Hepatocyte (in vitro differentiated cells): ENCODE measurements at regions not wholly inside any gene's neighbourhood (a gene's known extent, or its start where the extent isn't known, plus 50 kb on each side); places are given as distances from the start of the nearest gene placed in this dataset.

Experiments
- DNase-seq: peaks from one replicate; pipeline ENCODE4 v3.0.0-alpha.2; 2016; ENCODE audit warnings: low spot score
- H2AFZ ChIP-seq: fragments of 200-600 bp; sonication (generic); 2 replicates; pipeline ENCODE4 v1.6.0; 2016; ENCODE audit warnings: antibody characterized with exemption, mild to moderate bottlenecking
- H3K27ac ChIP-seq: fragments of 200-600 bp; sonication (generic); 2 replicates; pipeline ENCODE4 v1.5.1; 2016; ENCODE audit warnings: mild to moderate bottlenecking
- H3K27me3 ChIP-seq: fragments of 200-600 bp; sonication (generic); 2 replicates; pipeline ENCODE4 v1.6.1; 2016
- H3K36me3 ChIP-seq: fragments of 200-600 bp; sonication (generic); replicated peaks from 2 replicates; pipeline ENCODE4 v1.5.1; 2016; ENCODE audit warnings: low read depth; ENCODE audit not compliant: insufficient read depth
- H3K4me1 ChIP-seq: fragments of 200-600 bp; sonication (generic); 2 replicates; pipeline ENCODE4 v1.5.1; 2016; ENCODE audit warnings: mild to moderate bottlenecking, moderate library complexity; ENCODE audit not compliant: insufficient read depth
- H3K4me2 ChIP-seq: fragments of 200-600 bp; sonication (generic); 2 replicates; pipeline ENCODE4 v1.6.0; 2016
- H3K4me3 ChIP-seq: fragments of 200-600 bp; sonication (generic); 2 replicates; pipeline ENCODE4 v1.5.1; 2016; ENCODE audit warnings: mild to moderate bottlenecking
- H3K79me2 ChIP-seq: fragments of 200-600 bp; sonication (generic); 2 replicates; pipeline ENCODE4 v1.6.0; 2017; ENCODE audit warnings: mild to moderate bottlenecking
- H3K9me2 ChIP-seq: fragments of 200-600 bp; sonication (generic); replicated peaks from 2 replicates; pipeline ENCODE4 v1.6.0; 2017; ENCODE audit warnings: mild to moderate bottlenecking; ENCODE audit not compliant: insufficient read depth
- H3K9me3 ChIP-seq: fragments of 200-600 bp; sonication (generic); 2 replicates; pipeline ENCODE4 v1.5.1; 2016; ENCODE audit warnings: low read depth, mild to moderate bottlenecking
- H4K20me1 ChIP-seq: fragments of 200-600 bp; sonication (generic); 2 replicates; pipeline ENCODE4 v1.6.0; 2016; ENCODE audit warnings: mild to moderate bottlenecking; ENCODE audit not compliant: insufficient read depth, poor library complexity, severe bottlenecking
- CTCF ChIP-seq: fragments of 200-600 bp; sonication (generic); IDR thresholded peaks from 2 replicates; pipeline ENCODE4 v1.5.1; 2016; ENCODE audit warnings: antibody characterized with exemption, mild to moderate bottlenecking; ENCODE audit not compliant: poor library complexity
- EZH2 ChIP-seq: fragments of 200-600 bp; sonication (generic); IDR thresholded peaks from 2 replicates; pipeline ENCODE4 v1.6.1; 2016; ENCODE audit warnings: antibody characterized with exemption, mild to moderate bottlenecking, borderline replicate concordance
- EZH2phosphoT487 ChIP-seq: fragments of 200-600 bp; sonication (generic); IDR thresholded peaks from one replicate; pipeline ENCODE4 v1.6.1; 2018; ENCODE audit warnings: antibody characterized with exemption, mild to moderate bottlenecking, low read depth, moderate library complexity; ENCODE audit not compliant: unreplicated experiment, severe bottlenecking
- WGBS: methylation state at CpG from one replicate; pipeline ENCODE4 v1.1.6; 2016; ENCODE audit warnings: low lambda C conversion rate; ENCODE audit errors: missing lambda C conversion rate; 5-methylcytosine and 5-hydroxymethylcytosine counted together

- no peak for DNase-seq
- Histone ChIP-seq H3K9me2 (no peaks in the 10 kb centered on the region), H3K4me1 (no peaks in the 10 kb centered on the region), H3K4me2 (no peak overlapping the region), H2AFZ (no peak overlapping the region), H3K27ac (no peak overlapping the region), H3K4me3 (no peak overlapping the region), H4K20me1 (no peaks in the 10 kb centered on the region), H3K9me3 (no peaks in the 10 kb centered on the region), H3K79me2 (no peaks in the 10 kb centered on the region), H3K27me3 (no peaks in the 10 kb centered on the region), H3K36me3 (no peaks in the 10 kb centered on the region)
- WGBS, result 93% methylated on average over 3 of the region's 3 CpGs
- no peak for TF ChIP-seq EZH2phosphoT487
These were observed 80.4 kb upstream of the SALL3 start for GRCh38 chr18:78899241-78899640.

DNA sequence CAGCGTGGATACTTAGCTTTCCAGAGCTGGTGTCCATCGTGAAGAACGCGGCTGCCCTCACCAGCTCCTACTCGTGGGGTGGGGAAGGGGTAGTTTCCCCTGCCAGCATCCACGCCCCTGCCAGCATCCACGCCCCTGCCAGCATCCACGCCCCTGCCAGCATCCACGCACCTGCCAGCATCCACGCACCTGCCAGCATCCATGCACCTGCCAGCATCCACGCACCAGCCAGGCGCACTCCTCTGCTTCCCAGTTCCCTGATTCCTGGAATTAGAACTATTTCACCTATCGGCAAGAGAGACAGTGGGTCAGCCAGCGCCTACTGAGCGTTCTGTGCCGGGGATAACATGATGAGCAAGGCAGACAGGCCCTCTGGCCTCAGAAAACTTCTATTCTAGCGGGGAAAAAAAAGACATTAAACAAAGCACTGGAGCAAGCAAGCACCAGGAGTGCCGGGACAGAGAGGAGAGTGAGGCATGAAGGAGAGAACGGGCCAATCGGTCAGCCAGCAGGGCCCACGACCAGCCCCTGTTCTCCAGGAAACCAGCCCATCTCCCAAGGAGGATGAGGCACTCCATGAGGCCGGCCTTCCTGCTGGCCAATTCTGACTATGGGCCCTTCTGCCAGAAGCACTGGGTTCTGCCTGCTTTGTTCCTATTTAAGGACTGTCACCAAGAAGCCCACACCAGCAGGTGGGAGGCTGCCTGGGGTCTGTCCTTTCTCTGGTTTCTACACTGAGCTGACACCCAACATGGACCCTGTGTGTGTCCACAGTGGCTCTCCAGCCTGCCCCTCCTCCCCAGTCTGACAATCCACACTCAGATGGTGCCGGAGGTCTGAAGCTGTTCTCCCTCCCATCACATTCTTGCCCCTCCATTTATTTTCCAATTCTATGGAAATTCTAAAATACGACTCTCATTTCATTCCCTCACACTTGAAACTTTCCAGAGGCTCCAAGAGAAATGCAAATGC lies 78.4 kb upstream of the SALL3 start:
- no peaks in the 10 kb centered on the region for H4K20me1 ChIP-seq
- H3K9me2 ChIP-seq, result no peaks in the 10 kb centered on the region
- no peak overlapping the region for H2AFZ ChIP-seq
- no peak overlapping the region for H3K4me3 ChIP-seq
- WGBS, result 87% methylated on average over 24 of the region's 24 CpGs
- no peak for DNase-seq
- H3K9me3 ChIP-seq, result no peaks in the 10 kb centered on the region
- no peaks in the 10 kb centered on the region for H3K4me1 ChIP-seq
- no peaks in the 10 kb centered on the region for H3K27me3 ChIP-seq
- TF ChIP-seq EZH2phosphoT487, result no peak
- no peak for TF ChIP-seq CTCF
- TF ChIP-seq EZH2, result no peak
- no peaks in the 10 kb centered on the region for H3K36me3 ChIP-seq
- H3K79me2 ChIP-seq, result no peaks in the 10 kb centered on the region
- no peak overlapping the region for H3K27ac ChIP-seq
- H3K4me2 ChIP-seq, result no peak overlapping the region

DNA sequence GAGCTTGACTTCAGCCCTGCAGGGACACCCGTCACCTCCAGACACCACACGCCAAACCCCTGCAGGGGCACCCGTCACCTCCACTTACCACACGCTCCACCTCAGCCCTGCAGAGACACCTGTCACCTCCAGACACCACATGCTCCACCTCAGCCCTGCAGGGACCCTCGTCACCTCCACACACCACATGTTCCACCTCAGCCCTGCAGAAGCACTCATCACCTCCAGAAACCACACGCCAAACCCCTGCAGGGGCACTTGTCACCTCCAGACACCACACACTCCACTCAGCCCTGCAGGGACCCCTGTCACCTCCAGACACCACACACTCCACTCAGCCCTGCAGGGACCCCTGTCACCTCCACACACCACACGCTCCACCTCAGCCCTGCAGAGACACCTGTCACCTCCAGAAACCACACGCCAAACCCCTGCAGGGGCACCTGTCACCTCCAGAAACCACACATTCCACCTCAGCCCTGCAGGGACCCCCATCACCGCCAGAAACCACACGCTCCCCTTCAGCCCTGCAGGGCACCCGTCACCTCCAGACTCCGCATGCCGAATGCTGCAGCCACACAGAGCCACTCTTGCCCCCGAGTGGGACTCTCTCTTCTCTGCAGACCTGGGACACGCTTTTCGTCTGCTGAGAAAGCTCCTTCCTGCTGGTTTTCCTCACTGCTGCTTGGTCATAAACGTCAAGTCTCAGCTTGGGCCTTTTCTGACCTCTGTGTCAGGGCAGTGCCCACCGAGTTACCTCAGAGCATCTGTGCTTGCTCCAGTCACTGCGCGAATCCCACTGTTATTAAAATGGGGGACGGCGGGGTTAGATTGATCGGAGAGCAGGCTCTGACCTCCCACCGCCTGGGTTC lies 77.5 kb upstream of the SALL3 start:
- 88% methylated on average over 24 of the region's 24 CpGs for WGBS

More for the DNA sequence above, 77.5 kb upstream of the SALL3 start:
- Histone ChIP-seq H3K4me2 (no peak overlapping the region), H3K27ac (no peak overlapping the region), H3K79me2 (no peaks in the 10 kb centered on the region), H3K36me3 (no peaks in the 10 kb centered on the region), H2AFZ (no peak overlapping the region), H3K9me3 (no peaks in the 10 kb centered on the region), H4K20me1 (no peaks in the 10 kb centered on the region), H3K27me3 (no peaks in the 10 kb centered on the region), H3K4me3 (no peak overlapping the region), H3K9me2 (no peaks in the 10 kb centered on the region), H3K4me1 (no peaks in the 10 kb centered on the region)
- TF ChIP-seq CTCF, result no peak
- no peak for TF ChIP-seq EZH2phosphoT487
- no peak for TF ChIP-seq EZH2
- no peak for DNase-seq
